ENCODE measurements at regions not wholly inside any gene's neighbourhood (a gene's known extent, or its start where the extent isn't known, plus 50 kb on each side); places are given as distances from the start of the nearest gene placed in this dataset.

GRCh38 chr2:236776695-236777251 lies 207.1 kb downstream of the ACKR3 start (continued):
- TF ChIP-seq, protein P1, sequence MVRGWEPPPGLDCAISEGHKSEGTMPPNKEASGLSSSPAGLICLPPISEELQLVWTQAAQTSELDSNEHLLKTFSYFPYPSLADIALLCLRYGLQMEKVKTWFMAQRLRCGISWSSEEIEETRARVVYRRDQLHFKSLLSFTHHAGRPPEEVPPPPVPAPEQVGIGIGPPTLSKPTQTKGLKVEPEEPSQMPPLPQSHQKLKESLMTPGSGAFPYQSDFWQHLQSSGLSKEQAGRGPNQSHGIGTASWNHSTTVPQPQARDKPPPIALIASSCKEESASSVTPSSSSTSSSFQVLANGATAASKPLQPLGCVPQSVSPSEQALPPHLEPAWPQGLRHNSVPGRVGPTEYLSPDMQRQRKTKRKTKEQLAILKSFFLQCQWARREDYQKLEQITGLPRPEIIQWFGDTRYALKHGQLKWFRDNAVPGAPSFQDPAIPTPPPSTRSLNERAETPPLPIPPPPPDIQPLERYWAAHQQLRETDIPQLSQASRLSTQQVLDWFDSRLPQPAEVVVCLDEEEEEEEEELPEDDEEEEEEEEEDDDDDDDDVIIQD (CRISPR knock-in tag; IDR thresholded peaks at IDR 0.05): no peak

GRCh38 chr2:236777408-236777807 lies 207.8 kb downstream of the ACKR3 start:
- Histone ChIP-seq H3K9me3 (replicated peaks; ENCODE audit: control insufficient read depth, insufficient read depth, low read depth, low read length) (no peaks in the 10 kb centered on the region), H3K36me3 (ENCODE audit: control insufficient read depth, insufficient read depth, low read length) (no peaks in the 10 kb centered on the region), H3K4me2 (ENCODE audit: insufficient read depth, low read length) (no peak overlapping the region), H3K4me1 (replicated peaks in 1 of 2; ENCODE audit: control insufficient read depth in 2 of 2, insufficient read depth in 2 of 2, low read length in 2 of 2) (no peaks in the 10 kb centered on the region), H3K9me1 (ENCODE audit: control insufficient read depth, insufficient read depth, low read length) (no peaks in the 10 kb centered on the region), H3K79me2 (ENCODE audit: control insufficient read depth, insufficient read depth, low read length) (no peaks in the 10 kb centered on the region), H3K27me3 (ENCODE audit: control insufficient read depth in 2 of 2, insufficient read depth in 2 of 2, low read length in 2 of 2) (peaks cover 0 to 26% of the 10 kb centered on the region in 2 experiments; a peak in 3 of 5 replicates), H4K20me1 (replicated peaks; ENCODE audit: control insufficient read depth, insufficient read depth, low read length) (no peaks in the 10 kb centered on the region), H3K27ac (ENCODE audit: extremely low read depth, low read depth, low read length) (no peak overlapping the region), H3K4me3 (no peak overlapping the region), H2AFZ (ENCODE audit: low read depth, low read length) (no peak overlapping the region), H3K9ac (ENCODE audit: insufficient read depth in 1 of 2, low read depth in 2 of 2, low read length in 2 of 2) (no peak overlapping the region)
- FAIRE-seq (no peak), DNase-seq (ENCODE audit: extremely low read depth in 1 of 4, low spot score in 3 of 4) (no peak), ATAC-seq (no peak)
- POLR2A ChIA-PET: no interaction called here
- CTCF ChIA-PET (ENCODE audit: low intra/inter-chr PET ratio): no interaction called here
- in situ Hi-C loops (cut with MboI): no loop called here
- intact Hi-C loops (cut with micrococcal nuclease): no loop called here
- no TSS peak for BruUV-seq (replicated peaks)
- WGBS (ENCODE audit: insufficient coverage, low coverage, missing lambda C conversion rate): 0% methylated on average over 7 of the region's 8 CpGs
- TF ChIP-seq ZNF407 (IDR thresholded peaks at IDR 0.05; ENCODE audit: low read depth): no peak
- TF ChIP-seq SMAD4 (CRISPR knock-in tag; conservative IDR thresholded peaks at IDR 0.05): no peak
- TF ChIP-seq RBM15 (IDR thresholded peaks at IDR 0.05; ENCODE audit: insufficient read depth, low read length): no peak
- TF ChIP-seq KDM5B (IDR thresholded peaks at IDR 0.05; ENCODE audit: insufficient replicate concordance, low read depth, low read length): no peak
- TF ChIP-seq ZNF644 (tag; IDR thresholded peaks at IDR 0.05; ENCODE audit: low read depth): no peak
- no peak for TF ChIP-seq JUN (IDR thresholded peaks at IDR 0.05; ENCODE audit: borderline replicate concordance, low read depth, low read length)
- no peak for TF ChIP-seq JUN (CRISPR knock-in tag; IDR thresholded peaks at IDR 0.05; ENCODE audit: borderline replicate concordance)
- TF ChIP-seq MCM7 (IDR thresholded peaks at IDR 0.05): no peak

Data from K562 (cell line).